ENCODE measurements at regions not wholly inside any gene's neighbourhood (a gene's known extent, or its start where the extent isn't known, plus 50 kb on each side); places are given as distances from the start of the nearest gene placed in this dataset.
"Not testable (repeated sequence)": the region's sequence is repeated elsewhere in the genome, so short reads cannot be mapped to it uniquely, and the experiment has no call there.

GRCh38 chr20:25953876-25954275 is 257.2 kb upstream of the ZNF337 start:
- not testable (repeated sequence) for H3K4me3 ChIP-seq (ENCODE audit: low read depth in 1 of 3, low read length in 3 of 3); DNase-seq (ENCODE audit: low spot score); H3K27ac ChIP-seq (ENCODE audit: low read depth in 1 of 2, low read length in 2 of 2); H3K9me3 ChIP-seq (ENCODE audit: control insufficient read depth in 4 of 4, low read length in 3 of 4); H3K27me3 ChIP-seq (ENCODE audit: control insufficient read depth in 4 of 4, insufficient read depth in 4 of 4, low read length in 3 of 4); H3K36me3 ChIP-seq (ENCODE audit: control insufficient read depth in 4 of 4, insufficient read depth in 3 of 4, low read depth in 1 of 4, low read length in 3 of 4); H3K4me1 ChIP-seq (ENCODE audit: control insufficient read depth in 4 of 4, insufficient read depth in 4 of 4, low read length in 3 of 4); H3K9ac ChIP-seq (ENCODE audit: low read depth in 1 of 2, low read length in 2 of 2)
- 54% methylated on average over 3 of the region's 3 CpGs for WGBS

- H3K36me3 ChIP-seq (ENCODE audit: control insufficient read depth in 4 of 4, insufficient read depth in 3 of 4, low read depth in 1 of 4, low read length in 3 of 4); H3K4me3 ChIP-seq (ENCODE audit: low read depth in 1 of 3, low read length in 3 of 3); DNase-seq (ENCODE audit: low spot score); H3K27ac ChIP-seq (ENCODE audit: low read depth in 1 of 2, low read length in 2 of 2); H3K9ac ChIP-seq (ENCODE audit: low read depth in 1 of 2, low read length in 2 of 2); H3K27me3 ChIP-seq (ENCODE audit: control insufficient read depth in 4 of 4, insufficient read depth in 4 of 4, low read length in 3 of 4); H3K9me3 ChIP-seq (ENCODE audit: control insufficient read depth in 4 of 4, low read length in 3 of 4); H3K4me1 ChIP-seq (ENCODE audit: control insufficient read depth in 4 of 4, insufficient read depth in 4 of 4, low read length in 3 of 4): not testable (repeated sequence)
- 88% methylated on average over 1 of the region's 2 CpGs for WGBS
These were observed 238.6 kb upstream of the ZNF337 start for GRCh38 chr20:25935230-25935629.

GRCh38 chr20:25932806-25933205 is 236.2 kb upstream of the ZNF337 start:
- not testable (repeated sequence) for H3K4me1 ChIP-seq (ENCODE audit: control insufficient read depth in 4 of 4, insufficient read depth in 4 of 4, low read length in 3 of 4); H3K9ac ChIP-seq (ENCODE audit: low read depth in 1 of 2, low read length in 2 of 2); H3K27ac ChIP-seq (ENCODE audit: low read depth in 1 of 2, low read length in 2 of 2); H3K27me3 ChIP-seq (ENCODE audit: control insufficient read depth in 4 of 4, insufficient read depth in 4 of 4, low read length in 3 of 4); H3K36me3 ChIP-seq (ENCODE audit: control insufficient read depth in 4 of 4, insufficient read depth in 3 of 4, low read depth in 1 of 4, low read length in 3 of 4); H3K4me3 ChIP-seq (ENCODE audit: low read depth in 1 of 3, low read length in 3 of 3); DNase-seq (ENCODE audit: low spot score); H3K9me3 ChIP-seq (ENCODE audit: control insufficient read depth in 4 of 4, low read length in 3 of 4)
- WGBS: 52% methylated on average over 5 of the region's 5 CpGs

GRCh38 chr20:25932170-25932569 is 235.5 kb upstream of the ZNF337 start:
- WGBS: 54% methylated on average over 2 of the region's 2 CpGs

GRCh38 chr20:25902321-25902720 is 205.7 kb upstream of the ZNF337 start:
- DNase-seq (ENCODE audit: low spot score); H3K9ac ChIP-seq (ENCODE audit: low read depth in 1 of 2, low read length in 2 of 2); H3K4me1 ChIP-seq (ENCODE audit: control insufficient read depth in 4 of 4, insufficient read depth in 4 of 4, low read length in 3 of 4); H3K27me3 ChIP-seq (ENCODE audit: control insufficient read depth in 4 of 4, insufficient read depth in 4 of 4, low read length in 3 of 4); H3K4me3 ChIP-seq (ENCODE audit: low read depth in 1 of 3, low read length in 3 of 3); H3K27ac ChIP-seq (ENCODE audit: low read depth in 1 of 2, low read length in 2 of 2); H3K36me3 ChIP-seq (ENCODE audit: control insufficient read depth in 4 of 4, insufficient read depth in 3 of 4, low read depth in 1 of 4, low read length in 3 of 4); H3K9me3 ChIP-seq (ENCODE audit: control insufficient read depth in 4 of 4, low read length in 3 of 4): not testable (repeated sequence)

More at GRCh38 chr20:25932170-25932569, 235.5 kb upstream of the ZNF337 start:
- not testable (repeated sequence) for H3K27me3 ChIP-seq (ENCODE audit: control insufficient read depth in 4 of 4, insufficient read depth in 4 of 4, low read length in 3 of 4); H3K27ac ChIP-seq (ENCODE audit: low read depth in 1 of 2, low read length in 2 of 2); H3K4me1 ChIP-seq (ENCODE audit: control insufficient read depth in 4 of 4, insufficient read depth in 4 of 4, low read length in 3 of 4); DNase-seq (ENCODE audit: low spot score); H3K36me3 ChIP-seq (ENCODE audit: control insufficient read depth in 4 of 4, insufficient read depth in 3 of 4, low read depth in 1 of 4, low read length in 3 of 4); H3K9me3 ChIP-seq (ENCODE audit: control insufficient read depth in 4 of 4, low read length in 3 of 4); H3K4me3 ChIP-seq (ENCODE audit: low read depth in 1 of 3, low read length in 3 of 3); H3K9ac ChIP-seq (ENCODE audit: low read depth in 1 of 2, low read length in 2 of 2)

- not testable (repeated sequence) for DNase-seq (ENCODE audit: low spot score); H3K4me1 ChIP-seq (ENCODE audit: control insufficient read depth in 4 of 4, insufficient read depth in 4 of 4, low read length in 3 of 4); H3K9ac ChIP-seq (ENCODE audit: low read depth in 1 of 2, low read length in 2 of 2); H3K9me3 ChIP-seq (ENCODE audit: control insufficient read depth in 4 of 4, low read length in 3 of 4); H3K27me3 ChIP-seq (ENCODE audit: control insufficient read depth in 4 of 4, insufficient read depth in 4 of 4, low read length in 3 of 4); H3K27ac ChIP-seq (ENCODE audit: low read depth in 1 of 2, low read length in 2 of 2); H3K4me3 ChIP-seq (ENCODE audit: low read depth in 1 of 3, low read length in 3 of 3); H3K36me3 ChIP-seq (ENCODE audit: control insufficient read depth in 4 of 4, insufficient read depth in 3 of 4, low read depth in 1 of 4, low read length in 3 of 4)
- WGBS: 63% methylated on average over 5 of the region's 5 CpGs
These were observed 202.0 kb upstream of the ZNF337 start for GRCh38 chr20:25898663-25899062.

GRCh38 chr20:25879096-25879495 is 182.4 kb upstream of the ZNF337 start:
- 93% methylated on average over 2 of the region's 2 CpGs for WGBS
- DNase-seq (ENCODE audit: low spot score); H3K36me3 ChIP-seq (ENCODE audit: control insufficient read depth in 4 of 4, insufficient read depth in 3 of 4, low read depth in 1 of 4, low read length in 3 of 4): not testable (repeated sequence)

GRCh38 chr20:25868650-25868979 is 172.0 kb upstream of the ZNF337 start:
- not testable (repeated sequence) for H3K9me3 ChIP-seq (ENCODE audit: control insufficient read depth in 4 of 4, low read length in 3 of 4); H3K27me3 ChIP-seq (ENCODE audit: control insufficient read depth in 4 of 4, insufficient read depth in 4 of 4, low read length in 3 of 4); H3K9ac ChIP-seq (ENCODE audit: low read depth in 1 of 2, low read length in 2 of 2); DNase-seq (ENCODE audit: low spot score); H3K36me3 ChIP-seq (ENCODE audit: control insufficient read depth in 4 of 4, insufficient read depth in 3 of 4, low read depth in 1 of 4, low read length in 3 of 4); H3K27ac ChIP-seq (ENCODE audit: low read depth in 1 of 2, low read length in 2 of 2); H3K4me3 ChIP-seq (ENCODE audit: low read depth in 1 of 3, low read length in 3 of 3)
- H3K4me1 ChIP-seq (ENCODE audit: control insufficient read depth in 4 of 4, insufficient read depth in 4 of 4, low read length in 3 of 4): peaks cover 0 to 20% (median 9%) of the 10 kb centered on the region in 4 donors
- 27% methylated on average over 17 of the region's 17 CpGs for WGBS

More at GRCh38 chr20:25879096-25879495, 182.4 kb upstream of the ZNF337 start:
- not testable (repeated sequence) for H3K9me3 ChIP-seq (ENCODE audit: control insufficient read depth in 4 of 4, low read length in 3 of 4); H3K4me3 ChIP-seq (ENCODE audit: low read depth in 1 of 3, low read length in 3 of 3); H3K9ac ChIP-seq (ENCODE audit: low read depth in 1 of 2, low read length in 2 of 2); H3K27me3 ChIP-seq (ENCODE audit: control insufficient read depth in 4 of 4, insufficient read depth in 4 of 4, low read length in 3 of 4); H3K4me1 ChIP-seq (ENCODE audit: control insufficient read depth in 4 of 4, insufficient read depth in 4 of 4, low read length in 3 of 4); H3K27ac ChIP-seq (ENCODE audit: low read depth in 1 of 2, low read length in 2 of 2)
